HUES48 (cell line): ENCODE measurements at regions not wholly inside any gene's neighbourhood (a gene's known extent, or its start where the extent isn't known, plus 50 kb on each side); places are given as distances from the start of the nearest gene placed in this dataset.

Source experiments
- H3K27ac ChIP-seq: one replicate; pipeline ENCODE4 v1.7.0; 2013; ENCODE audit warnings: low read depth, low read length, inconsistent platforms
- H3K27me3 ChIP-seq: 2 replicates; pipeline ENCODE4 v1.6.1; 2013; ENCODE audit warnings: mild to moderate bottlenecking, low read length; ENCODE audit not compliant: control insufficient read depth, insufficient read depth
- H3K36me3 ChIP-seq: 2 replicates; pipeline ENCODE4 v1.6.1; 2013; ENCODE audit warnings: low read length; ENCODE audit not compliant: control insufficient read depth, insufficient read depth
- H3K4me1 ChIP-seq: 2 replicates; pipeline ENCODE4 v1.6.1; 2013; ENCODE audit warnings: mild to moderate bottlenecking, low read length; ENCODE audit not compliant: control insufficient read depth, insufficient read depth
- H3K4me3 ChIP-seq: 2 replicates; pipeline ENCODE4 v1.5.1; 2013; ENCODE audit warnings: mild to moderate bottlenecking, low read depth, low read length
- H3K9ac ChIP-seq: 2 replicates; pipeline ENCODE4 v1.6.1; 2013; ENCODE audit warnings: mild to moderate bottlenecking, low read depth, low read length, moderate library complexity
- H3K9me3 ChIP-seq: 2 replicates; pipeline ENCODE4 v1.6.1; 2013; ENCODE audit warnings: low read length; ENCODE audit not compliant: control insufficient read depth, insufficient read depth

DNA sequence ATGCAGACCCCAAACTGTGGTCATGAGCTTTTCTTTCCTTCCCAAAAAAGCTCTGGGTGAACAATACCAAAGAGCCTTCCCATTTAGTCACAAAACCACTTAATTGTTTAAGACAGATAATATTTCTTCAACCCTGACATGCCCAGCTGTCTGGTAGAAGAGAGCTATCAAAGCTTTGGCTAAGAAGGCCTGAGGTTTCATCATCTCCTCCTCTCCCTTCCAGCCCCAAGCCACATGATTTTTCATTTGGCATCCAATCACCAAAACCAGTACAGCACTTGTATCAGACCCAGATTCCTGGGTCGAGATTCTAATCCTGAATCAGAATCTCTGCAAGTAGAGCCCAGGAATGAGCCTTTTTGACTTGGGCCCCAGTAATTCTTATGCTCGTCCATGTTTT is 199.6 kb upstream of the TMEM260 start:
- H3K27ac ChIP-seq: no peak overlapping the region
- no peaks in the 10 kb centered on the region for H3K9me3 ChIP-seq
- no peaks in the 10 kb centered on the region for H3K36me3 ChIP-seq
- no peaks in the 10 kb centered on the region for H3K4me1 ChIP-seq
- H3K9ac ChIP-seq: no peak overlapping the region
- H3K27me3 ChIP-seq: no peaks in the 10 kb centered on the region
- no peak overlapping the region for H3K4me3 ChIP-seq

GRCh38 chr14:56386024-56386423 is 193.6 kb upstream of the TMEM260 start:
- Histone ChIP-seq H3K27ac (no peak overlapping the region), H3K27me3 (no peaks in the 10 kb centered on the region)

DNA sequence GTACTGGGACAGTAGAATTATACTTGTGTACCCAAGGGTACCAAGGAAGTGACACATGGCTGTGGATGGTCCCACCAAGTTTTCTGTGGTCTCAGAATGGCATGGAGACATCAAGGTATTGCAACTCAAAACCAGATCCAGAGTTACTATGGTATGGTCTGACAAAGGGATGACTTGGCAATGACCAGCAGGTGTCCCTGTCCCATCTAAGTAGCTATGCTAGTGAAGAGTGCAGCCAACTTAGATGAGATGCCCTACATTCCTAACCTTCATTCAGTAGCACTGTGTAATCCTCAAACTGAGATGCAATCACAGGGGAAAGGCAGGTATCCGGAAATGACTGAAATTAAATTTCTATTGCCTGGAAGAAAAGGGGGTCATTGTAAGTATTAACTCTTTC is 188.7 kb upstream of the TMEM260 start:
- Histone ChIP-seq H3K27me3 (no peaks in the 10 kb centered on the region), H3K36me3 (no peaks in the 10 kb centered on the region), H3K4me1 (no peaks in the 10 kb centered on the region), H3K9ac (no peak overlapping the region), H3K27ac (no peak overlapping the region), H3K9me3 (no peaks in the 10 kb centered on the region), H3K4me3 (no peak overlapping the region)

More at GRCh38 chr14:56386024-56386423, 193.6 kb upstream of the TMEM260 start:
- Histone ChIP-seq H3K36me3 (no peaks in the 10 kb centered on the region), H3K4me1 (no peaks in the 10 kb centered on the region), H3K4me3 (no peak overlapping the region), H3K9me3 (no peaks in the 10 kb centered on the region), H3K9ac (no peak overlapping the region)

GRCh38 chr14:56394826-56395530 is 184.6 kb upstream of the TMEM260 start:
- Histone ChIP-seq H3K4me3 (no peak overlapping the region), H3K9ac (no peak overlapping the region), H3K27me3 (no peaks in the 10 kb centered on the region), H3K36me3 (no peaks in the 10 kb centered on the region), H3K9me3 (no peaks in the 10 kb centered on the region), H3K4me1 (no peaks in the 10 kb centered on the region), H3K27ac (no peak overlapping the region)

DNA sequence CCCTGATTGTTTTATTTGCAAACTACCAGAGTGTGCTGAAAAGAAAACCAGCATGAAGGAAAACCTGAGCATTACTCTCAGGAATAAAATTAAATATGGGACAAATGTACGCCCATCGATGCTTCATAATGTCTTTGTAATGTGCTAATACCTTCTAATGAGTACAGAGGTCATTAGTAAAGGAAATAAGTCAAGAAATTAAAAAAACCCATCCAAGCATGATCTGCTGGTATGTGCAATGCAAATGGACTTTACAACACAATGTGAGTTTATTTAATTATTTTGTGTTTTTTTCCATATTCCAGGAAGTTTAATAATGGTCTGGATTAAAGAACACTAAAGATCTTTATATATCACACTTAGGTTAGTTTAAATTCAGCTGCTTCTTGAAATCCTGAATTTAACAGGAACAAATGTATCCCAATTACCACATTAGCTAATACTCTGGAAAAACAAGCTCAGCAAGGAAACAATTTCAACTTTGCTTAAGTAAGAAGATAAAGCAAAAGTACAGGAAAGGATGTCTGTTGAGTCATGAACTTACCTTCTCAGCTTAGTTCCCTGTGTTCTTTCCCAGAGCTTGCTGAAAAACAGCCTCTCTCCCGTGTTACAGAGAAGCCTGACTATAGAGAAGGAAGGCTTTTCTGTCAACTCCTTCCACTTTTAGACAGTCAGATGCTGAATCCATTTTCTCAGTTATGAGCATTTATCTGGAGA is 179.3 kb upstream of the TMEM260 start:
- Histone ChIP-seq H3K4me1 (no peaks in the 10 kb centered on the region), H3K9me3 (no peaks in the 10 kb centered on the region), H3K27ac (no peak overlapping the region), H3K27me3 (no peaks in the 10 kb centered on the region), H3K9ac (no peak overlapping the region), H3K4me3 (no peak overlapping the region), H3K36me3 (no peaks in the 10 kb centered on the region)

DNA sequence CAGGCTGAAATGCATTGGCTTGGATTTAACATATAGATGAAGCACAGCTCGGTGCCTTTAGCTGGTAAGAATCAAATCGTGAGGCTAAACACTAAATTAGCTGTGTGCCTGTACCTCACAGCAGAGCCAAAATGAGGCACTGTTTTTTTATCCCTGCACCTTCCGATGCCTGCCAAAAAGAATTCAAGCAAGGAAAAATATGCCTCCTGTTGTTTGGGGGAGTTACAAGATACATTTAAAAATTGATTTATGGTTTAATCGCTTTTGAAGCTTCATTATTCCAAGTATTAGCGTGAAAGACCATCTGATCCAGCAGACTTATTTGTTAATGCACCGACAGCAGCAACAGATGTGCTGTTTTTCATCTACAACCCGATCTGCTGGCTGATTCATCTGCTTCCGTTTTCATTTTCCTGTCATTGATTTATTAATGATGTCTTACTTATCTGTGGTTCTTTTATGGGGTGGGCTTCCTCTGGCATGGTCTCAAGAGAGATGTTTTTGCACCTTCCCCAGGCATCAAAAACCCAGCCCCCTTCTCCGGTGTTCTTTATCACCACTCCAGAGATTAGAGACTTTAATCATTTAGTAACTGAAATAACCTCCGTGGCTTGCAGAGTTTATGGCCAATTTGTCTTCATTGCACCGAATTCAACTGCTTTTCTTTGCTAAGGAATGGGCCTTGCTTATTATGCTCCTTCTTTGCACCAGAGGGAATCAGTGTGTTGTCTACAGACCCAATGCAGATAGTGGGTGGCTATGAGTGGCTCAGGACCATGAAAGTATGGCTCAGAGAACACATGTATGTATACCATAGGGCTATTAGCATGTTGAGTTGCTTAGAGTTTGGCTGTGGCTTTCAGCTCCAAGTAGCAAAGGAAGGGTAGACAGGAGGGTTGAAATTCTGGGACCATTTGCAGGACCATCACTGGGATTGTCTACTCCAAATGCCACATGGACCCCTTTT is 166.8 kb upstream of the TMEM260 start:
- Histone ChIP-seq H3K27ac (no peak overlapping the region), H3K36me3 (no peaks in the 10 kb centered on the region), H3K4me3 (no peak overlapping the region), H3K27me3 (no peaks in the 10 kb centered on the region), H3K4me1 (no peaks in the 10 kb centered on the region), H3K9ac (no peak overlapping the region), H3K9me3 (no peaks in the 10 kb centered on the region)

- H3K9ac ChIP-seq: no peak overlapping the region
- H3K27ac ChIP-seq: no peak overlapping the region
- no peaks in the 10 kb centered on the region for H3K4me1 ChIP-seq
- no peak overlapping the region for H3K4me3 ChIP-seq
- no peaks in the 10 kb centered on the region for H3K36me3 ChIP-seq
- no peaks in the 10 kb centered on the region for H3K9me3 ChIP-seq
- H3K27me3 ChIP-seq: no peaks in the 10 kb centered on the region
These were observed 165.9 kb upstream of the TMEM260 start for GRCh38 chr14:56413721-56414120.

GRCh38 chr14:56414236-56414635 is 165.4 kb upstream of the TMEM260 start:
- H3K27me3 ChIP-seq: no peaks in the 10 kb centered on the region
- no peak overlapping the region for H3K9ac ChIP-seq
- H3K27ac ChIP-seq: no peak overlapping the region
- no peaks in the 10 kb centered on the region for H3K4me1 ChIP-seq
- no peaks in the 10 kb centered on the region for H3K9me3 ChIP-seq
- no peak overlapping the region for H3K4me3 ChIP-seq
- H3K36me3 ChIP-seq: no peaks in the 10 kb centered on the region

DNA sequence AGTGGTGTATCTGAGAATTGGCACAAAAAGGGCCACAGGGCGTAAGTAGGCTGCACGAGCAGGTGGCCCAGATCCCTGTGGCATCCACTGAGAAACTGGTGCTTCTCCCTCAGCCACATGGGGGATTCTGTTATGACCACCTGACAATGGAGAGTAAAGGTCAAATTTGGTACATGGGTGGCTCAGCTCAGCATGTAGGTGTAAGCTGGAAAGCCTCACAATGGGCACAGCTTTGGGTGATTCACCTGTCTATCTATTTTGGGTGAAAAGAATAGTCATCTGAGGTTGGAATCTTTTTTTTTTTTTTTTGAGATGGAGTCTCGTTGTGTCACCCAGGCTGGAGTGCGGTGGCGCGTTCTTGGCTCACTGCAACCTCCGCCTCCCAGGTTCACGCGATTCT is 163.4 kb upstream of the TMEM260 start:
- Histone ChIP-seq H3K9me3 (no peaks in the 10 kb centered on the region), H3K27me3 (no peaks in the 10 kb centered on the region), H3K4me3 (no peak overlapping the region), H3K27ac (no peak overlapping the region), H3K36me3 (no peaks in the 10 kb centered on the region), H3K4me1 (no peaks in the 10 kb centered on the region), H3K9ac (no peak overlapping the region)

GRCh38 chr14:56417173-56417572 is 162.4 kb upstream of the TMEM260 start:
- H3K27ac ChIP-seq: no peak overlapping the region

More at GRCh38 chr14:56417173-56417572, 162.4 kb upstream of the TMEM260 start:
- no peaks in the 10 kb centered on the region for H3K4me1 ChIP-seq
- no peaks in the 10 kb centered on the region for H3K9me3 ChIP-seq
- H3K4me3 ChIP-seq: no peak overlapping the region
- H3K9ac ChIP-seq: no peak overlapping the region
- no peaks in the 10 kb centered on the region for H3K27me3 ChIP-seq
- no peaks in the 10 kb centered on the region for H3K36me3 ChIP-seq
